Stimulated activated CD8-positive, alpha-beta memory T cell treated with anti-CD3 and anti-CD28 coated beads, Interleukin-7, amount 100 ng/mL, for 48 hours (primary cell): ENCODE measurements at regions not wholly inside any gene's neighbourhood (a gene's known extent, or its start where the extent isn't known, plus 50 kb on each side); places are given as distances from the start of the nearest gene placed in this dataset.
"Not testable (repeated sequence)": the region's sequence is repeated elsewhere in the genome, so short reads cannot be mapped to it uniquely, and the experiment has no call there.

ENCODE experiments used
- DNase-seq, 2 donors: peaks; one replicate each; pipeline ENCODE4 v3.0.0-alpha.2; 2020; ENCODE audit warnings: low read depth in 1 of 2; ENCODE audit errors: extremely low read depth in 1 of 2

GRCh38 chr1:47522935-47523834, 85.3 kb downstream of the FOXD2 start:
- no peak for DNase-seq

GRCh38 chr1:47523835-47524215, 86.0 kb downstream of the FOXD2 start:
- no peak for DNase-seq

GRCh38 chr1:47524272-47524671, 86.4 kb downstream of the FOXD2 start:
- no peak for DNase-seq

GRCh38 chr1:47527653-47528272, 89.9 kb downstream of the FOXD2 start:
- no peak for DNase-seq

- no peak for DNase-seq
Measured at GRCh38 chr1:47529520-47530098, 91.8 kb downstream of the FOXD2 start.

GRCh38 chr1:47532921-47533792, 95.3 kb downstream of the FOXD2 start:
- no peak for DNase-seq

- DNase-seq = no peak
Measured at GRCh38 chr1:47533793-47534328, 96.0 kb downstream of the FOXD2 start.

GRCh38 chr1:47534436-47534835, 96.6 kb downstream of the FOXD2 start:
- DNase-seq = no peak

GRCh38 chr1:47536646-47537118, 98.8 kb downstream of the FOXD2 start:
- no peak for DNase-seq

GRCh38 chr1:47537268-47537667, 99.4 kb downstream of the FOXD2 start:
- DNase-seq = no peak

GRCh38 chr1:47537966-47538365, 100.1 kb downstream of the FOXD2 start:
- no peak for DNase-seq

GRCh38 chr1:47538530-47538929, 100.7 kb downstream of the FOXD2 start:
- not testable (repeated sequence) for DNase-seq

- not testable (repeated sequence) for DNase-seq
Measured at GRCh38 chr1:47541705-47542104, 103.9 kb downstream of the FOXD2 start.

- not testable (repeated sequence) for DNase-seq
Measured at GRCh38 chr1:47543089-47543488, 105.2 kb downstream of the FOXD2 start.

- no peak for DNase-seq
Measured at GRCh38 chr1:47545912-47546483, 108.2 kb downstream of the FOXD2 start.

- no peak for DNase-seq
Measured at GRCh38 chr1:47547753-47548573, 110.1 kb downstream of the FOXD2 start.

GRCh38 chr1:47548637-47549036, 110.8 kb downstream of the FOXD2 start:
- no peak for DNase-seq

GRCh38 chr1:47549532-47549931, 111.7 kb downstream of the FOXD2 start:
- no peak for DNase-seq

GRCh38 chr1:47550929-47551328, 113.1 kb downstream of the FOXD2 start:
- no peak for DNase-seq
